BJ (cell line): ENCODE measurements at regions not wholly inside any gene's neighbourhood (a gene's known extent, or its start where the extent isn't known, plus 50 kb on each side); places are given as distances from the start of the nearest gene placed in this dataset.

Experiments
- CTCF ChIA-PET: fragments of 350-600 bp; formaldehyde crosslinking; extraction: SDS; loops from one replicate; lab custom pipeline; 2021; ENCODE audit warnings: antibody characterized with exemption, inconsistent platforms; lab: Yijun Ruan, JAX
- POLR2A ChIA-PET: fragments of 300-600 bp; sonication (Branson Sonifier 250); formaldehyde crosslinking; extraction: SDS; loops from one replicate; lab custom pipeline; 2021; ENCODE audit warnings: antibody characterized with exemption; lab: Charles Lee
- DNase-seq: peaks from one replicate; pipeline ENCODE4 v3.0.0-alpha.2; 2011; ENCODE audit warnings: low read depth
- H3K27me3 ChIP-seq: 2 replicates; pipeline ENCODE4 v1.6.0; 2011; ENCODE audit warnings: low read length; ENCODE audit not compliant: control insufficient read depth, insufficient read depth
- H3K36me3 ChIP-seq: 2 replicates; pipeline ENCODE4 v1.5.1; 2011; ENCODE audit warnings: low read length; ENCODE audit not compliant: control insufficient read depth, insufficient read depth
- H3K4me3 ChIP-seq: 2 replicates; pipeline ENCODE4 v1.5.1; 2011; ENCODE audit warnings: low read depth, mild to moderate bottlenecking, control low read depth, low read length
- CTCF ChIP-seq: IDR thresholded peaks from 2 replicates; pipeline ENCODE4 v1.5.1; 2011; ENCODE audit warnings: low read depth, mild to moderate bottlenecking, control low read depth, inconsistent platforms, low read length, moderate library complexity; ENCODE audit not compliant: insufficient read depth

GRCh38 chr6:15088904-15089568, 156.8 kb upstream of the JARID2 start:
- H3K36me3 ChIP-seq, result no peaks in the 10 kb centered on the region
- CTCF ChIA-PET, result interaction anchor here (0.6 to 1.4 kb wide), 2 partner anchors 18 to 239 kb away, joined by 3 to 4 read pairs; no protein-coding TSS in a partner anchor
- TF ChIP-seq CTCF, result no peak
- no peaks in the 10 kb centered on the region for H3K27me3 ChIP-seq
- no peak overlapping the region for H3K4me3 ChIP-seq
- no peak for DNase-seq
- POLR2A ChIA-PET, result no interaction called here

GRCh38 chr6:15089569-15090144, 156.2 kb upstream of the JARID2 start:
- ChIA-PET CTCF (interaction anchor here (1.4 kb wide), 1 partner anchor 17 kb away, joined by 4 read pairs; no protein-coding TSS in a partner anchor), POLR2A (interaction anchor here (0.5 kb wide), 1 partner anchor 457 kb away, joined by 3 read pairs; no protein-coding TSS in a partner anchor)
- Histone ChIP-seq H3K36me3 (no peaks in the 10 kb centered on the region), H3K27me3 (no peaks in the 10 kb centered on the region), H3K4me3 (no peak overlapping the region)
- no peak for DNase-seq
- no peak for TF ChIP-seq CTCF

GRCh38 chr6:15090145-15090579, 155.7 kb upstream of the JARID2 start:
- no peaks in the 10 kb centered on the region for H3K27me3 ChIP-seq
- no peak for TF ChIP-seq CTCF
- CTCF ChIA-PET, result interaction anchor here (1.4 kb wide), 1 partner anchor 17 kb away, joined by 4 read pairs; no protein-coding TSS in a partner anchor
- DNase-seq, result no peak
- H3K36me3 ChIP-seq, result no peaks in the 10 kb centered on the region
- H3K4me3 ChIP-seq, result no peak overlapping the region
- POLR2A ChIA-PET, result interaction anchor here (0.5 kb wide), 1 partner anchor 456 kb away, joined by 3 read pairs; no protein-coding TSS in a partner anchor

GRCh38 chr6:15090745-15091384, 155.0 kb upstream of the JARID2 start:
- ChIA-PET CTCF (no interaction called here), POLR2A (no interaction called here)
- no peak for TF ChIP-seq CTCF
- H3K36me3 ChIP-seq, result no peaks in the 10 kb centered on the region
- no peak for DNase-seq
- no peak overlapping the region for H3K4me3 ChIP-seq
- no peaks in the 10 kb centered on the region for H3K27me3 ChIP-seq
